Activated naive CD4-positive, alpha-beta T cell treated with anti-CD3 and anti-CD28 coated beads, Interleukin-2, amount 50 U/mL, for 16 hours (primary cell): ENCODE measurements at regions not wholly inside any gene's neighbourhood (a gene's known extent, or its start where the extent isn't known, plus 50 kb on each side); places are given as distances from the start of the nearest gene placed in this dataset.

Experiments used
- DNase-seq: peaks from one replicate; pipeline ENCODE4 v3.0.0-alpha.2; 2020

- DNase-seq = no peak
Observed at GRCh38 chr11:113579292-113579940, 104.2 kb upstream of the DRD2 start.

GRCh38 chr11:113578715-113579250, 103.6 kb upstream of the DRD2 start:
- no peak for DNase-seq

- no peak for DNase-seq
Observed at GRCh38 chr11:113578033-113578380, 102.8 kb upstream of the DRD2 start.

- no peak for DNase-seq
Observed at GRCh38 chr11:113577356-113578032, 102.3 kb upstream of the DRD2 start.

GRCh38 chr11:113574586-113574985, 99.4 kb upstream of the DRD2 start:
- no peak for DNase-seq

DNA sequence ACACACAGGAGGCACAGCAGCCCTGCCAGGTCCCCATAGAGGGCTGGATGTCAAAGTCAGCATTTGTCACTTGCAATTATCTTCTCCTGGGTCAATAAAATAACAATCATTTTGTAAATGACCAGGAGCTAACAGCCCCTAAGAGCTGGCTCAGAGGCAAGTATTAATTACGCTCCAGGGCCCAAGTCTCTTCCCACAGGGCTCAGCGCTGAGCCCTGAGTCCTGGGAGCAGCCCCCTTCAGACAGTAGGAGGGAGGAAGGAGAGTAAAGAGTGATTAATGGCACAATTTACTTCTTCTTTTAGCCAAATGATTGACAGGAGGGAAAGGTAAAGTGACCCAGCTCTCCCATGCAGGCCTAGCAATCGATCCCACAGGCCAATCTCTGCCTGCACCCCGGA, 99.0 kb upstream of the DRD2 start:
- DNase-seq = no peak

GRCh38 chr11:113572136-113572735, 97.0 kb upstream of the DRD2 start:
- DNase-seq = no peak

DNA sequence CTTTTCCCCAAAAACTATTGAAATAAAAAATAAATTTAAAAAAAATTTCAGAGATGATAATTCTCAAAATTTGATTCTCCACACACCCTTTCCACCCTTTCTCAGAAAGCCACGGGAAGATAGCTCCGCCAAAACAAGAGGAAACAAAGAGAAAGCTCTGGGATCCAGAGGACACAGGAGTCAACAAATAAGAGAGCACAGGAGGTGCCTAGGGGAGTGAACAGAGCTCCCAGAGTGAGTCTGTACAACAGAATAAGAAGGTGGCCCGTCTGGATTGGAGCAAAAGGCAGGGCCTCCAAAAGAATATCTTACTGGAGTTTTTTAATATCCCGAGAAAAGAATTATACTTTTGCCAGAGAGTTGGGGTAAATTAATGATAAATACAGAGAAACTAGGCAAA, 96.3 kb upstream of the DRD2 start:
- DNase-seq = no peak

GRCh38 chr11:113570906-113571305, 95.7 kb upstream of the DRD2 start:
- DNase-seq = no peak

DNA sequence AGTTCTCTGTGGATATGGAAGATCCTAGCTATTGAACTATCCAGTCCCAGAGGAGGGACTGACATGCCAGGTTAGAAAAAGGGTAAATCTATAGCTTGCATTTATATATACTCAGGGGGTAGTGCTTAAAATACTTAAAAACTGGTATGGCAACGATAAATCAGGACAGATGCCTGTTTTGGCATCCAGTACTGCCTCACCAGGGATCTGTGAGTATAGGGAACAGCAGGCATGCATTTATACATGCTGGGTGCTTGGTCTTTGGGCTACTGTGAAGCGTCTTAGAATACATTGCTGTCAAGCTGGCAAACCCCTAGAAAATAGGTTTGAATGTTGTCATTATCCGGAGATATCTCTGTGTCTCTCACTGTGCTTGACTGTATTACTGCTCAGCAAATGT, 94.2 kb upstream of the DRD2 start:
- DNase-seq = no peak

DNA sequence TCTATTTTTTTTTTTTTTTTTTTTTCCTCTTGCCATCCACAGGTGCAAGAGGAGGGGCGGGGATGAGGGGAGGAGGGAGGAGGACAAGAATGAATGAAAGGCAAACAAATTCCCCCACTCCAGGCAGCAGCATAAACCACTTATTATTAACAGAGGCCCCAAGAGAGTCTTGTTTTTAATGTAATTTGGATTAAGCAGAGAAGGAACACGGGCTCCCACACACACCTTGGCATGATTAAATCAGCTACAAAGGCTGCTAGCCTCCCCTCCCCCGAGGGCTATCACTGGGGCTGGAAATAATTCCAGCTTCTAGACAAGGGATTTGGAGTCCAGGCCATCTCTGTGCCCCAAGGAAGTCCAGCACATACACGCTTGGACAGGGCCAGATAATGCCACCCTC, 93.4 kb upstream of the DRD2 start:
- no peak for DNase-seq

DNA sequence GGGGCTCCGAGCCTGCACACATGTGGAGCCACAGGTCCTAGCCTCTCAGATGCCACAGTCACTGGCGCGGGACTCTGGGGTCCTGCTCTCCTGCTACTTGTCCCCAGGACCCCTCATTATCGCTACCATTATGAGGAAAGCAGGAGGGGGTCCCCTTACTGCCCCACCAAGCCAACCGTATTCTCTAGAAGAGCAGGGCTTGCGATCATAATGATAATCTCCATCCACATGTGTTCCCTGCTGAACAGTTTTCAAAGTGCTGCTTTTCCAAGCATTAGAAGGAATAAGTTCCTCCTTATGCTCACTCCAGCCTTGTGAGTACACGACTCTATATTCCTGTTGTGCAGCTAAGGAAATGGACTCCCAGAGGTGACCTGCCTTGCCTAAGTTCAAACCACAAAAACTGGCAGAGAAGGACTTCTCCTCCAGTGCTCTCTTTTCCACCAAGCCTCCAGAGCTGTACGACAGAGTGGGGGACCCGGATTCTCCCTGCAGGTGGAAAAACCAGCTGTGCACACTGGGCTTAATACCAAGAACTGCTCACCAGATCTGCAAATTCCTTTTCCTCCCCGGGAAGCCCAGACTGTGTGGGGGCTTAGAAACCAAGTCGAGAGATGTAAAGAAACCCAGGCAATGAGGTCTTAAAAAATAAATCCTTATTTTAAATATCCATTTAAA, 92.8 kb upstream of the DRD2 start:
- DNase-seq = no peak

- DNase-seq = no peak
Observed at GRCh38 chr11:113567097-113567496, 91.9 kb upstream of the DRD2 start.

- no peak for DNase-seq
Observed at GRCh38 chr11:113564527-113565130, 89.4 kb upstream of the DRD2 start.

- no peak for DNase-seq
Observed at GRCh38 chr11:113563766-113564526, 88.7 kb upstream of the DRD2 start.

DNA sequence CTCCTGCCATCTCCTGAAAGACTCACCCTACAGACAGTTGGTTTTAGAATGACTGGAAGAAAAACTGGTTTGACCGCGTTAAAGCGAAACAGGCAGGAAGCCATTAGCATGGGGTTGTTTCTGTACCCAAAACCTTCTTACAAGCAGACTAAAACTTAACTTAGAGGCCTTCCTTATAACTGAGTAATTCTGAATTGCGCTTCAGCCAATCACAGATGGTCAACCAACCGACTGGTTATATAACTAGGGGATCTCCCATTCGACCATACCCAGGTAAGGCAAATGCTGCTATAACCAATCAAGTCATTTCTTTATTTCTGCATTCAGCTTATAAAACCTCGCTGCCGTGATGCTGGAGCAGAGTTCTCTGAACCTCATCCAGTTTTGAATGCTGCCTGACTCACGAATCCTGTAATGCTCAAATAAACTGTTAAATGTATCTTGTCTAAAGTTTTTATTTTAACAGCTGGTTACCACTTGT, 87.8 kb upstream of the DRD2 start:
- no peak for DNase-seq

DNA sequence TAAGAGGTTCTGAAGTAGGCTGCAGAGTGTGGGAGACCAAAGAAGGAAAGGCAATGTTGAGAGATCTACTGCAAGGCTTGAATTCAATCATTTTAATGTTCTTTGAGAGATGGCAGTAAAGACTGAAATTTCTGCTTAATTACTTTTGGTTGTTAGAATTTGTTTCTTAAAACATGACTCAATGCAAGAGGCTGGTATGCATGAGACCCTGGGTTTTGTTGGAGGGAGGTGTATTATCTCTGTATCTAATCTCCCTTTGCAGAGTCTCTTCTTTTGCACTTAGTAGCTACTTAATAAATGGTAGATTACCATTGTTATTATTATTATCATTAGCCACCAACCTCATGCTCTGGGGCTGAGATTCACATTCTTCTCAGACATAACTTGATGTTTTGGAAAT, 87.4 kb upstream of the DRD2 start:
- DNase-seq = no peak

DNA sequence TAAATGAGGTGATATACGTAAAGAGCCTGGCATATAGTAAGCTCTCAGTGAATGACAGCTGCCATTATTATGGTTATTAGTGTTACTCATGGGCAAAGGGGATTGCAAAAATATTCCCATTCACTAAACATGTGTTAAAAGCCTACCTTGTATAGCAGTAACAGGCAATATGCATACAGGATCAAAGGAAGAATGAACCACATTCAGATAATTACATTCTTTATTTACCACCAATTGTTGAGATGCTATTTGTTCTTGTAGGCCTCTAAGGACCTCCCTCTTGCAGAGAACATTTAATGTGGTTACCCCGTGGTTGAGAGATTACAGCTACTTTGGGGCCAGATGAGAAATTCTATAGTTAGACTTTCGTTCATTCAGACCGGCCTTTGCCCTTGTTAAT, 82.7 kb upstream of the DRD2 start:
- DNase-seq = no peak

GRCh38 chr11:113556036-113556435, 80.8 kb upstream of the DRD2 start:
- no peak for DNase-seq

- DNase-seq = no peak
Observed at GRCh38 chr11:113555071-113555619, 79.9 kb upstream of the DRD2 start.

DNA sequence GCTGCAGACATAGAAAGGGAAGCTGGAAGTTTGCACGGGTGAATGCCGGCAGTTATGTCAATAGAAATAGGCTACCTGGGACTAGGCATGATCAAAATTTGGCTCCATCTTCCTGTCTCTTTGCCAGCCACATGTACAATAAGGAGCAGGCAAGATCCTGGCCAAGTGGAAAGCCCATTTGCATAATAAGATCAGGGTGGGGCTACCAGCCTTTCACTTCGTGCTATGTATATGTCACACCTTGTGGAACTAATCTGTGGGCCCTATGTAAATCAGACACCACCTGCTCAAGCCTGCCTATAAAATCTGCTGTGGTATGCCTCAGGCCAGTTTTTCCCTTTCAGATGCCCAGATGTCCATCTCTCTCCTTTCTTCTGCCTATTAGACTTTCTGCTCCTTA, 79.3 kb upstream of the DRD2 start:
- DNase-seq = no peak

- no peak for DNase-seq
Observed at GRCh38 chr11:113553915-113554314, 78.7 kb upstream of the DRD2 start.
